GM23338 (cell line): ENCODE measurements at regions not wholly inside any gene's neighbourhood (a gene's known extent, or its start where the extent isn't known, plus 50 kb on each side); places are given as distances from the start of the nearest gene placed in this dataset.

ENCODE experiments used
- ATAC-seq: fragments of 200-7000 bp; cut with Tn5 transposase; 3 replicates; pipeline ENCODE4 v1.9.1; 2020
- DNase-seq: peaks from one replicate; pipeline ENCODE4 v3.0.0-alpha.2; 2015; ENCODE audit warnings: low spot score
- H2AFZ ChIP-seq: fragments of 200-600 bp; sonication (generic); 2 replicates; pipeline ENCODE4 v1.8.0; 2016; ENCODE audit warnings: antibody characterized with exemption, mild to moderate bottlenecking, moderate library complexity
- H3F3A ChIP-seq: fragments of 200-600 bp; sonication (generic); replicated peaks from 2 replicates; pipeline ENCODE4 v1.8.0; 2017; ENCODE audit warnings: antibody characterized with exemption, mixed run types, low read depth
- H3K27ac ChIP-seq: fragments of 200-600 bp; sonication (generic); 2 replicates; pipeline ENCODE4 v1.6.1; 2016; ENCODE audit warnings: low read depth
- H3K27me3 ChIP-seq: fragments of 200-600 bp; sonication (generic); 2 replicates; pipeline ENCODE4 v1.8.0; 2016; ENCODE audit warnings: mild to moderate bottlenecking, mixed run types, moderate library complexity; ENCODE audit not compliant: insufficient read depth
- H3K36me3 ChIP-seq: fragments of 200-600 bp; sonication (generic); 2 replicates; pipeline ENCODE4 v1.8.0; 2016; ENCODE audit warnings: mild to moderate bottlenecking; ENCODE audit not compliant: insufficient read depth
- H3K4me1 ChIP-seq: fragments of 200-600 bp; sonication (generic); 2 replicates; pipeline ENCODE4 v1.8.0; 2016; ENCODE audit warnings: mild to moderate bottlenecking, moderate library complexity; ENCODE audit not compliant: insufficient read depth
- H3K4me2 ChIP-seq: fragments of 200-600 bp; sonication (generic); 2 replicates; pipeline ENCODE4 v1.7.1; 2017; ENCODE audit warnings: mixed run types
- H3K4me3 ChIP-seq: fragments of 200-600 bp; sonication (generic); 2 replicates; pipeline ENCODE4 v1.6.1; 2016; ENCODE audit warnings: mixed run types
- H3K79me2 ChIP-seq: fragments of 200-600 bp; sonication (generic); replicated peaks from 2 replicates; pipeline ENCODE4 v1.8.0; 2017; ENCODE audit warnings: mild to moderate bottlenecking; ENCODE audit not compliant: insufficient read depth
- H3K9me2 ChIP-seq: fragments of 200-600 bp; sonication (generic); 2 replicates; pipeline ENCODE4 v1.8.0; 2017; ENCODE audit not compliant: insufficient read depth
- H4K20me1 ChIP-seq: fragments of 200-600 bp; sonication (generic); replicated peaks from 2 replicates; pipeline ENCODE4 v1.8.0; 2017; ENCODE audit warnings: mild to moderate bottlenecking; ENCODE audit not compliant: insufficient read depth
- H3K27ac Mint-ChIP-seq: 2 replicates; pipeline ENCODE4 v1.8.0; 2020; ENCODE audit warnings: inconsistent platforms, mild to moderate bottlenecking, moderate library complexity, mixed read lengths
- H3K27me3 Mint-ChIP-seq: 3 replicates; pipeline ENCODE4 v1.8.0; 2022; ENCODE audit warnings: low read depth, mild to moderate bottlenecking, moderate library complexity, mixed read lengths, inconsistent platforms; ENCODE audit not compliant: insufficient read depth, poor library complexity
- H3K36me3 Mint-ChIP-seq: 3 replicates; pipeline ENCODE4 v1.8.0; 2021; ENCODE audit warnings: low read depth, mild to moderate bottlenecking, inconsistent platforms, moderate library complexity, mixed read lengths
- H3K4me1 Mint-ChIP-seq: 3 replicates; pipeline ENCODE4 v1.8.0; 2020; ENCODE audit warnings: mild to moderate bottlenecking, inconsistent platforms, mixed read lengths
- H3K4me3 Mint-ChIP-seq: 3 replicates; pipeline ENCODE4 v1.8.0; 2021; ENCODE audit warnings: moderate library complexity, mild to moderate bottlenecking, inconsistent platforms, mixed read lengths
- H3K9me3 Mint-ChIP-seq: 3 replicates; pipeline ENCODE4 v1.8.0; 2020; ENCODE audit warnings: moderate library complexity, mild to moderate bottlenecking, inconsistent platforms, mixed read lengths
- CREB1 ChIP-seq: fragments of 250-450 bp; sonication (Bioruptor Pico); IDR thresholded peaks from 2 replicates; pipeline ENCODE4 v1.5.0; 2020; ENCODE audit warnings: low read depth, mild to moderate bottlenecking, moderate library complexity
- CTCF ChIP-seq, 2 experiments: fragments of 200-600 bp in 1 of 2; sonication (generic) in 1 of 2; conservative IDR thresholded peaks; 2 replicates each; pipeline versions ENCODE4 v1.5.1 to v1.6.1; 2016 to 2017; ENCODE audit warnings: antibody characterized with exemption in 2 of 2, low read depth in 2 of 2, mild to moderate bottlenecking in 2 of 2, moderate library complexity in 1 of 2
- EZH2 ChIP-seq: fragments of 200-600 bp; sonication (generic); IDR thresholded peaks from one replicate; pipeline ENCODE4 v1.8.0; 2017; ENCODE audit warnings: antibody characterized with exemption, mild to moderate bottlenecking, low read depth; ENCODE audit not compliant: unreplicated experiment
- EZH2phosphoT487 ChIP-seq: fragments of 200-600 bp; sonication (generic); IDR thresholded peaks from one replicate; pipeline ENCODE4 v1.8.1; 2018; ENCODE audit warnings: antibody characterized with exemption; ENCODE audit not compliant: unreplicated experiment
- JUNB ChIP-seq: IDR thresholded peaks from one replicate; pipeline ENCODE4 v1.6.1; 2016; ENCODE audit warnings: antibody characterized with exemption; ENCODE audit not compliant: unreplicated experiment
- NANOG ChIP-seq: IDR thresholded peaks from 2 replicates; pipeline ENCODE4 v1.6.1; 2016; ENCODE audit warnings: antibody characterized with exemption, borderline replicate concordance
- POLR2AphosphoS5 ChIP-seq: IDR thresholded peaks from 2 replicates; pipeline ENCODE4 v1.6.1; 2016; ENCODE audit warnings: antibody characterized with exemption, low read depth
- STAT1 ChIP-seq: IDR thresholded peaks from one replicate; pipeline ENCODE4 v1.6.1; 2016; ENCODE audit warnings: antibody characterized with exemption; ENCODE audit not compliant: unreplicated experiment
- ZNF114 ChIP-seq: fragments of 250-450 bp; sonication (Bioruptor Pico); IDR thresholded peaks from 2 replicates; pipeline ENCODE4 v1.5.0; 2020; ENCODE audit warnings: mild to moderate bottlenecking, moderate library complexity
- ZNF331 ChIP-seq: fragments of 250-450 bp; sonication (Bioruptor Pico); IDR thresholded peaks from 2 replicates; pipeline ENCODE4 v1.5.0; 2020; ENCODE audit warnings: low read depth, mild to moderate bottlenecking, moderate library complexity
- ZNF462 ChIP-seq: fragments of 250-450 bp; sonication (Bioruptor Pico); IDR thresholded peaks from 2 replicates; pipeline ENCODE4 v1.5.0; 2020; ENCODE audit warnings: mild to moderate bottlenecking, moderate library complexity
- TF ChIP-seq, protein P1 (sequence below): IDR thresholded peaks from 2 replicates; pipeline ENCODE4 v1.6.1; 2016; ENCODE audit warnings: antibody characterized with exemption
- TF ChIP-seq, protein P2 (sequence below): IDR thresholded peaks from one replicate; pipeline ENCODE4 v1.6.1; 2018; ENCODE audit warnings: antibody characterized with exemption; ENCODE audit not compliant: unreplicated experiment

- no peak for TF ChIP-seq NANOG
- no peak for TF ChIP-seq POLR2AphosphoS5
- TF ChIP-seq STAT1 = no peak
- TF ChIP-seq, protein P1, sequence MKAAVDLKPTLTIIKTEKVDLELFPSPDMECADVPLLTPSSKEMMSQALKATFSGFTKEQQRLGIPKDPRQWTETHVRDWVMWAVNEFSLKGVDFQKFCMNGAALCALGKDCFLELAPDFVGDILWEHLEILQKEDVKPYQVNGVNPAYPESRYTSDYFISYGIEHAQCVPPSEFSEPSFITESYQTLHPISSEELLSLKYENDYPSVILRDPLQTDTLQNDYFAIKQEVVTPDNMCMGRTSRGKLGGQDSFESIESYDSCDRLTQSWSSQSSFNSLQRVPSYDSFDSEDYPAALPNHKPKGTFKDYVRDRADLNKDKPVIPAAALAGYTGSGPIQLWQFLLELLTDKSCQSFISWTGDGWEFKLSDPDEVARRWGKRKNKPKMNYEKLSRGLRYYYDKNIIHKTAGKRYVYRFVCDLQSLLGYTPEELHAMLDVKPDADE = no peak
- no peak for TF ChIP-seq ZNF331 (CRISPR knock-in tag)
- no peak for TF ChIP-seq JUNB
- TF ChIP-seq EZH2 = no peak
- no peak for TF ChIP-seq CTCF (conservative IDR thresholded peaks at IDR 0.05; ENCODE audit: low read depth in 2 of 2)
- TF ChIP-seq EZH2phosphoT487 = no peak
- TF ChIP-seq, protein P2, sequence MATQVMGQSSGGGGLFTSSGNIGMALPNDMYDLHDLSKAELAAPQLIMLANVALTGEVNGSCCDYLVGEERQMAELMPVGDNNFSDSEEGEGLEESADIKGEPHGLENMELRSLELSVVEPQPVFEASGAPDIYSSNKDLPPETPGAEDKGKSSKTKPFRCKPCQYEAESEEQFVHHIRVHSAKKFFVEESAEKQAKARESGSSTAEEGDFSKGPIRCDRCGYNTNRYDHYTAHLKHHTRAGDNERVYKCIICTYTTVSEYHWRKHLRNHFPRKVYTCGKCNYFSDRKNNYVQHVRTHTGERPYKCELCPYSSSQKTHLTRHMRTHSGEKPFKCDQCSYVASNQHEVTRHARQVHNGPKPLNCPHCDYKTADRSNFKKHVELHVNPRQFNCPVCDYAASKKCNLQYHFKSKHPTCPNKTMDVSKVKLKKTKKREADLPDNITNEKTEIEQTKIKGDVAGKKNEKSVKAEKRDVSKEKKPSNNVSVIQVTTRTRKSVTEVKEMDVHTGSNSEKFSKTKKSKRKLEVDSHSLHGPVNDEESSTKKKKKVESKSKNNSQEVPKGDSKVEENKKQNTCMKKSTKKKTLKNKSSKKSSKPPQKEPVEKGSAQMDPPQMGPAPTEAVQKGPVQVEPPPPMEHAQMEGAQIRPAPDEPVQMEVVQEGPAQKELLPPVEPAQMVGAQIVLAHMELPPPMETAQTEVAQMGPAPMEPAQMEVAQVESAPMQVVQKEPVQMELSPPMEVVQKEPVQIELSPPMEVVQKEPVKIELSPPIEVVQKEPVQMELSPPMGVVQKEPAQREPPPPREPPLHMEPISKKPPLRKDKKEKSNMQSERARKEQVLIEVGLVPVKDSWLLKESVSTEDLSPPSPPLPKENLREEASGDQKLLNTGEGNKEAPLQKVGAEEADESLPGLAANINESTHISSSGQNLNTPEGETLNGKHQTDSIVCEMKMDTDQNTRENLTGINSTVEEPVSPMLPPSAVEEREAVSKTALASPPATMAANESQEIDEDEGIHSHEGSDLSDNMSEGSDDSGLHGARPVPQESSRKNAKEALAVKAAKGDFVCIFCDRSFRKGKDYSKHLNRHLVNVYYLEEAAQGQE = no peak
- no peak for TF ChIP-seq CREB1 (CRISPR knock-in tag)
- TF ChIP-seq ZNF462 (CRISPR knock-in tag) = no peak
- TF ChIP-seq ZNF114 (CRISPR knock-in tag) = no peak
- Mint-ChIP-seq H3K36me3 (no peaks in the 10 kb centered on the region), H3K4me1 (no peaks in the 10 kb centered on the region), H3K4me3 (no peak overlapping the region), H3K27ac (no peak overlapping the region), H3K9me3 (no peaks in the 10 kb centered on the region), H3K27me3 (peaks cover 7% of the 10 kb centered on the region)
- H4K20me1 ChIP-seq = no peaks in the 10 kb centered on the region
- no peaks in the 10 kb centered on the region for H3K36me3 ChIP-seq
- ATAC-seq = no peak
- no peaks in the 10 kb centered on the region for H3K27me3 ChIP-seq
- H2AFZ ChIP-seq = peak overlapping the region; percentile 52; the same call in 1 of the 2 replicates
- no peak overlapping the region for H3K27ac ChIP-seq
- H3F3A ChIP-seq = no peaks in the 10 kb centered on the region
- no peak overlapping the region for H3K4me3 ChIP-seq
- no peak overlapping the region for H3K4me2 ChIP-seq
- H3K79me2 ChIP-seq = no peaks in the 10 kb centered on the region
- H3K9me2 ChIP-seq = 0 out of 2 replicates have a peak, but pooled peaks cover 3% of the 10 kb centered on the region
- no peak for DNase-seq
- H3K4me1 ChIP-seq = no peaks in the 10 kb centered on the region
These were observed 192.1 kb upstream of the CXCR4 start for GRCh38 chr2:136310005-136310495.
